Muscle of back (tissue), 3 donors: ENCODE measurements at regions not wholly inside any gene's neighbourhood (a gene's known extent, or its start where the extent isn't known, plus 50 kb on each side); places are given as distances from the start of the nearest gene placed in this dataset.
A peak's percentile ranks its signal among the peaks of the same experiment; 100 is the strongest.
"Not testable (repeated sequence)": the region's sequence is repeated elsewhere in the genome, so short reads cannot be mapped to it uniquely, and the experiment has no call there.

Source experiments
- DNase-seq, 3 donors: peaks; one replicate each; pipeline versions ENCODE4 v3.0.0 to v3.0.0-alpha.2; 2013

- DNase-seq = no peak
These were observed 191.1 kb upstream of the NFIA start for GRCh38 chr1:60891281-60891680.

- DNase-seq = no peak
These were observed 191.7 kb upstream of the NFIA start for GRCh38 chr1:60890664-60891063.

- no peak for DNase-seq
These were observed 192.7 kb upstream of the NFIA start for GRCh38 chr1:60889709-60890108.

- no peak for DNase-seq
These were observed 194.2 kb upstream of the NFIA start for GRCh38 chr1:60888126-60888525.

- peak in 1 of 3 donors; percentile 50 for DNase-seq
These were observed 195.5 kb upstream of the NFIA start for GRCh38 chr1:60886793-60887331.

DNA sequence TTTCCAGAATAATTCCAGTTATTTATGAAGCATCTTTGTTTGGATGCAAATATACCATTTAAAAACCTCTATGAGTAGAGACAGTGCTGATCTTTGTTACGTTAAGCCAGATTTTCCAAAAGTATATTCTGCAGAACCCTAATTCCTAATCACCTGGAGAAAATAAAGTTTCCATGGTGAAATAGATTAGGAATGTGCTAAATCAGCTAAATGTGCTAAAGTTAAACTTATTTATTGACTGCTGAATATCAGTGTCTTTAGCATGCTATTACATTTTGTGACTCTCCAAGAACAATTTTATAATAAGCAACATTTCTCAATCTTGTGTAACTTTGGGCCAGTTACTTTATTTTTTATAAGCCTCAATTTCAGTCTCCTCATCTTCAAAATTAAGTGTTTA lies 196.3 kb upstream of the NFIA start:
- no peak for DNase-seq

GRCh38 chr1:60880202-60880601 lies 202.2 kb upstream of the NFIA start:
- DNase-seq = no peak

DNA sequence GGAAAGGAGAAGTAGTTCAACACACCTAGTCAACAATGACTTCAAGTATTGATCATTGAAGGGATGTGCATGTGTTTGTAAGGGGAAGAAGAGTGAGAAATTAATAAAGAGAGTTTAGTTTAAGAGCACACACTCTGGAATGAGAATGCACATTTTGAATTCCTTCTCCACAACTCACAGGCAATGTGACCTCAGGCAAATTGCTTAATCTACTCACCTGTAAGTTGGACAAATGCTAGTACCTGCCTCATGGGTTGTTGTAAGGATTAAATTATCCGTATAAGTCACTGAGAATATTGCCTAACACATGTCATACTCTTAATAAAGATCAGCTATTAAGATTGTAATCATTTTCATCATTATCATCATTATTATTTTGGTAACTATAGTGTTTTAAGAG lies 204.0 kb upstream of the NFIA start:
- DNase-seq = no peak

DNA sequence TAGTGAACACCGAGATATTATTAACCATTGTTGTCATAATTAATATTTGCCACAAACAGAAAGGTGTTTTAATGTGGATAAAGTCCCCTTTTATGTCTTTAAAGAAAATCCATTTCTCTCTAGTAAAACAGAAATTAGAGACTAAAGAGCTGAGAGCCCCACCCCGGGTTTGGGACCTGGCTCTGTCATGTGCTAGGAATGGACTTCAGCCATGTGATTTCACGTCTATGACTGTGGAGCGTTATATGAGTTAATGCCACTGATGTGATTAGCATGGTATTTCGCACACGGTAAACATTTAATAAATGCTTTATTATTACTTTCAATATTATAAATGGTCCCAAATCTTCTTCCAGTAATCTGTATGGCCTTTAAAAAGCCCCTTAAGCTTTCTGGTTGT lies 205.0 kb upstream of the NFIA start:
- no peak for DNase-seq

DNA sequence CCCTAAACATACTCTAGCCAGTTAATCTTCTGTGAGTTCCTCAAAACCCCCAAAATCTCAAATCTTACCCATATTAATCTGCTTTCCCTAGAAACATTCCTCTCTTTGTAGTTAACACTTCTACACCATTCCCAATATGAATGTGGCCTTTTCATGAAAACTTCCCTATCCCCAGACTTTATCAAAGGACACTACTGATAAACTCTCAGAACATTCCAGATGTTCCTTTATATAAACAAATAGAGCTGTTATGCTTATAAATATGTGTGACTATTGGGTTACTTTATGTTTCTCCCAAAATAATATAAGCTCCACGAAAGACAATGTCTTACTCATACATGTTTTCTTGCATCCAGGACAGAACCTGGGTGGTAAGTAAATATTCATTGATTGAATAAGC lies 205.4 kb upstream of the NFIA start:
- no peak for DNase-seq

GRCh38 chr1:60875138-60875537 lies 207.2 kb upstream of the NFIA start:
- DNase-seq = no peak

GRCh38 chr1:60874718-60875117 lies 207.6 kb upstream of the NFIA start:
- no peak for DNase-seq

DNA sequence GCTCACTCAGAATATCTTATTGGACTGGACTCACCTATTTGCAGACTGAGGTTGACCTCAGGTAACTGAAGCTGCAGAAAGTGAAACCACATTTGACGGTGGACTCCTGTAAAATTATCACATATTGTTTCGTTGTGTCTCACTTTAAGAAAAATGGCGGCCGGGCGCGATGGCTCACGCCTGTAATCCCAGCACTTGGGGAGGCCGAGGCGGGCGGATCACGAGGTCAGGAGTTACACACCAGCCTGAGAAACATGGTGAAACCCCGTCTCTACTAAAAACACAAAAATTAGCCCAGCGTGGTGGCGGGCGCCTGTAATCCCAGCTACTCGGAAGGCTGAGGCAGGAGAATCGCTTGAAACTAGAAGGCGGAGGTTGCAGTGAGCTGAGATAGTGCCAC lies 209.0 kb upstream of the NFIA start:
- not testable (repeated sequence) for DNase-seq

DNA sequence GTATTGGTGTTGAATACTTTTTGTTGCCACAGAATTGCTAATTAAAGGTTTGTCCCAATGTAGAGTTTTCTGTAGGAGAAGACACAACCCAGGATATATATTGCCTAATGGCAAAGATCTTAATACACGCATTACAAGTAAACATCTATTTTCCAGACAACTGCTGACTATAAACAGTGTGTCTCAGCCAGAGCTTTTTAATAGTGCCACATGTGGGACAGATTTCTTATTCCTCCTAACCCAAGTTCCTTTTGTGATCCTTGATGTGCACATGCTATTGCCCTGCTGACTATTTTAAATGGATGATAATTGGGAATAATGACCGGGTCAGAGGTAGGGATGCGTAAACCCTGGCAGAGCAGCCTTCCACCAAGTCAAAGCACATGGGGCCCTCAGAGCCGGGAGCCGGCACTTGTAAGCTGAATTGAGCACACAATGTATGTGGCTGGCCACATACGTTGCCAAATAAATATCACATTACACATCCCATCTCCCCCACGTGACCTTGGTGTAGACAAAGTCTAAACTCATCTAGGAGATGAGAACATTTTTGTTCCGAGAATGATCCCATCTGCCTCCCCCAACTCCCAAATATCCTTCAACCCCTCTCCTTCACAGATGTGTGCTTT lies 209.8 kb upstream of the NFIA start:
- DNase-seq = peak in 1 of 3 donors; percentile 75

DNA sequence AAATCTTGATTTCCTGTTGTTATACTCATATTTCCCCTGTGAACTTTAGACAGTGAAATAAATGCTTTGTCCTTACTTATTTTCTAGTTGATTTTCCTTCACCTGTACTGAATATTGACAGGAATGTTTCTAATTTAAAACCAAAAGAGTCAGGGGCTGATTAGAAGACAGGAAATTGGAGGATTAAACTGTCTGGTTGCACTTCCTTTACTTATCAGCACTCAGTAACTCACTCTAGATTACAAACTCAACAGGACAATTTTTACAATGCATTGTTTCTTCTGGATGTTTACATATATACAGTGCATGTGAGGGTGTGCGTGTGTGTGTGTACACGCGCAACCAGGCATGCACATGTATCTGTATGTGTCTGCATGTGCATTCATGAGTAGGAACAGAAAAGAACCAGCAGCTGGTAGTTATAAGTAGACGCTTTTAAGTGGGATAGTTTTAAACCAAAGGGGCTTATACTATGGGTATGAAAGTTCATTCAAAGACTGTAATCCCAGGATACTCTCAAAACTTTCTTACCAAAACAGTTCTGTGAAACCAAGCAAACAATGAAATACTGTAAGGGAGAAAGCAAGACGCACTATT lies 212.0 kb upstream of the NFIA start:
- no peak for DNase-seq

- no peak for DNase-seq
These were observed 213.3 kb upstream of the NFIA start for GRCh38 chr1:60868901-60869663.

GRCh38 chr1:60867782-60868181 lies 214.6 kb upstream of the NFIA start:
- DNase-seq = peak in 1 of 3 donors; percentile 44

- DNase-seq = peak; percentile 62 to 85 (median 68)
These were observed 215.3 kb upstream of the NFIA start for GRCh38 chr1:60866917-60867531.

- peak in 1 of 3 donors; percentile 71 for DNase-seq
These were observed 216.0 kb upstream of the NFIA start for GRCh38 chr1:60866226-60866900.

- DNase-seq = peak in 1 of 3 donors; percentile 53
These were observed 217.2 kb upstream of the NFIA start for GRCh38 chr1:60865166-60865565.

DNA sequence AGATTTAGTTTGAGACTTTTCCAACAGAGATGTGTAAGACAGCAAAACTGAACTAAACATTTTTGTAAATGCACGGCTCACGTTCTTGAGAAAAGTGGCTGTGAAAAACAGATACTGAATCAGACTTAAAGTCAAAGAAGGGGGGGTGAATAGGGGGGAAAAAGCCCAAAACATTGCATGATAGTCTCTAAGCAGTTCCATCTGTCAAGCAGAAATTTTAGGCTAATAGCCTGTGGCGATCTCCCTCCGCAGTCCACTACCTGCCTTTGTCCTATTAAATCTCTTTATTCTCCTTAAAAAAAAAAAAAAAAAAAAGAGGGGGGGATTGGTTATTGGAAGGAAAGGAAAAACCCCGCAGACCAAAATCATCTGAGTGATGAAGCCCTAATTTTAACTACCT lies 217.6 kb upstream of the NFIA start:
- DNase-seq = peak in 1 of 3 donors; percentile 33

DNA sequence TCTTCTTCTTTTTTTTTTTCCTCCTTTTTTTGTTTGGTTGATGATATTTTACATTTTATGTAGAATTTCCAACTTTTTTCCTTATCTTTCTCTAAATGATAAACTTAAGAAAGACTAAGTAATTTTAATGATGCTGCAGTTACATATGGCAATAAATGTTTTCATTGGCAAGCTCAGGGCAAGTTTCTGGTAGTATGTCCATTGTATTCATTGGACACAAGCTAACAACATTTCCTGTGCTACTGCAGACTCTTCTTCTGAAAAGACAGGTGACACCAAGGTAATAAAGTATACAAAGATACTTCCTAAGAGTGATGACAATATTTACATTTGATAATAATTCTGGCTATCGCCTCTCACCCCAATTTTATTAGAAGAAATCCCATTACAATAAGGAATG lies 219.2 kb upstream of the NFIA start:
- DNase-seq = no peak
